GM19455 (cell line): ENCODE measurements at regions not wholly inside any gene's neighbourhood (a gene's known extent, or its start where the extent isn't known, plus 50 kb on each side); places are given as distances from the start of the nearest gene placed in this dataset.
"Not testable (repeated sequence)": the region's sequence is repeated elsewhere in the genome, so short reads cannot be mapped to it uniquely, and the experiment has no call there.

Experiments
- ATAC-seq: cut with Tn5 transposase; IDR thresholded peaks from one replicate; pipeline ENCODE4 v1.9.1; 2021; ENCODE audit not compliant: unreplicated experiment

DNA sequence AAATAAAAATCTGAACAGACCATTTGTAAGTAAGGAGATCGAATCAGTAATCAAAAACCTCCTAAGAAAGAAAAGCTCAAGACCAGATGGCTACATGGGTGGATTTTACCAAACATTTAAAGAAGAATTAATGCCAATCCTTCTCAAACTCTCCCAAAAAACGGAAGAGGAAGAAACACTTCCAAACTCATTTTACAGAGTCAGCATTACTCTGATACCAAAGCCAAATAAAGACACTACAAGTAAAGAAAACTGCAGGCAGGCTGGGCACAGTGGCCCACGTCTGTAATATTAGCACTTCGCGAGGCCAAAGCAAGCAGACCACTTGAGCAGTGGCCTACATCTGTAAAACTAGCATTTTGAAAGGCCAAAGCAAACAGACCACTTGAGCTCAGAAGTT lies 159.8 kb downstream of the DPY19L2 start:
- ATAC-seq = no peak

DNA sequence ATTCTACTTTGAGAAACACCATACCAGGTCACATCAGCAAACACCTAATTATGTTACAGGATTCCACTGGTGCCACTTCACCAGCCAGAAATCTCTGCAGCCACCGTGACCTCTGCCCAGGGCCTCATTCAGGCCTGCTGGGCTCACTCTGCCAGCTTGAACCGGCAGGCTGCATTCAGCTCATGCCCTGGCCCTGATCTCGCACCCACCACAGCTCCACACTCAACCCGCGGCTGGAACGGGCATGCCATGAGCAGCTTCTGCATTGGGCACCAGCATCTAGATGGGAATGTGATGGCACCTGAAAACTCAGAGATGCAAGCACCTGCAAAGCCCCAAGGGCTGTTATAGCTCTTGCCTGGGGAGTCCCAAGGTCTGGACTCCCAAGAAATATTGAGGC lies 168.7 kb downstream of the DPY19L2 start:
- no peak for ATAC-seq

DNA sequence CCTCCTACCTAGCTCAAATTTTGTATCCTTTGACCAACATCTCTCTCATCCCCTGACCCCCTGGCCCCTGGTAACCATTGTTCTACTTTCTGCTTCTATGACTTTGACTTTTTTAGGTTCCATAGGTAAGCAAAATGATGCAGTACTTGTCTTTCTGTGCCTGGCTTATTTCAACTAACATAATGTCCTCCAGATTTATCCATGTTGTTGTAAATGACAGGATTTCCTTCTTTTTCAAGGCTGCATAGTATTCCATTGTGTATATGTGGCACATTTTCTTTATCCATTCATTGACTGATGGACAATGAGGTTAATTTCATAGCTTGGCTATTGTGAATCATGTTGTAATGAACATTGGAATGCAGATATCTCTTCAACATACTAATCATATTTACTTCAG lies 170.1 kb downstream of the DPY19L2 start:
- ATAC-seq = no peak

DNA sequence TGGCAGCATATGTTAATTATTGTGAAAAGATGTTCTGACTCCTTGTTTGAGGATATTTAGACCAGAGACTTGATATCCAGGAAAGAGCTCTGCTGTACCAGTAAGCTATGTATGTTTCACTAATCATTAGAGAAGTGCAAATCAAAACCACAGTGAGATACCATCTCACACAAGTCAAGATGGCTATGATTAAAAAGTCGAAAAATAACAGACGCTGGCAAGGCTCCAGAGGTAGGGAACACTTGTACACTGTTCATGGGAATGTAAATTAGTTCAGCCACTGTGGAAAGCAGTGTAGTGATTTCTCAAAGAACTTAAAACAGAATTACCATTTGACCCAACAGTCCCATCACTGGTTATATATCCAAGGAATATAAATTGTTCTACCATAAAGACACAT lies 171.6 kb downstream of the DPY19L2 start:
- ATAC-seq = no peak

DNA sequence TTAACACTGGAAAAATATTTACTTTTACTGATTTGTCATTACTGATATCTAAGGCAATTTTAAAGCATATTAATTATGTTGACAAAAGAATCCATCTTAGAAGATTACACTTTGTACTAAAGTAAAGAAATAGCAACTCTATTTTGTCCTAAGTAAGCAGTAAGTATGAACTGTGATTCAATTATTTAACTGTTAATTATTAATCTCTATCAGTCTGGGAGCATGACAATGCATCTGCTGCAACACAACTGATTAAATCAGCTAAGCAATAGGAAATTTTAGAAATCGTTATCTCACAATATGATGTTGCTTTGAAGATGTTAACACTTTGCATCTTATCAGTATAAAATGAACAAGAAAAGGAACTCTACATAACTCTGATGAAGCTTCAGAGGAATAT lies 172.3 kb downstream of the DPY19L2 start:
- no peak for ATAC-seq

DNA sequence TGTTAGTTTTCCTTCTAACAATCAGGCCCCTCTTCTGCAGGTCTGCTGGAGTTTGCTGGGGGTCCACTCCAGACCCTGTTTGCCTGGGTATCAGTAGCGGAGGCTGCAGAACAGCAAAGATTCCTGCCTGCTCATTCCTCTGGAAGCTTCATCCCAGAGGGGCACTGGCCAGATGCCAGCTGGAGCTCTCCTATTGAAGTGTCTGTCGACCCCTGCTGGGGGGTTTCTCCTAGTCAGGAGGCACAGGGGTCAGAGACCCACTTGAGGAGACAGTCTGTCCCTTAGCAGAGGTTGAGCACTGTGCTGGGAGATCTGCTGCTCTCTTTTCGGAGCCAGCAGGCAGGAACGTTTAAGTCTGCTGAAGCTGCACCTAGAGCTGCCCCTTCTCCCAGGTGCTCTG lies 174.9 kb downstream of the DPY19L2 start:
- not testable (repeated sequence) for ATAC-seq

DNA sequence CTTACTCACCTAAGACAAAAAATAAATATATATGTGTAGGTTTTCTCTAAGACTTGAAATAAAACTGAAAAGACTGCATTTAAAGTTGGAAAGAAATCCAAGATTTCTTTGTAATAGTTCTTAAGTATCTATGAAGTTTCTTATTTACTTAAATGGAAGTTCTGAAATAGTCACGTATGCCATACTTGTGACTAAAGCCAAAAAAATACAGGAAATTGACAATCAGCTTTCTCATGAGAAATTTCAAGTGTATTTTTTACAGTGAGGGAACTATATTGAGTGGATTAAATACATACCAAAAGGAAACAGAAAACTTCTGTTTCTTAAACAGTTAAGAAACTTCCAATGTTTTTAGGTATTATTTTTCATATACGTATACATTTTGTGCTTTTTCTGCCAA lies 188.1 kb downstream of the DPY19L2 start:
- ATAC-seq = no peak

DNA sequence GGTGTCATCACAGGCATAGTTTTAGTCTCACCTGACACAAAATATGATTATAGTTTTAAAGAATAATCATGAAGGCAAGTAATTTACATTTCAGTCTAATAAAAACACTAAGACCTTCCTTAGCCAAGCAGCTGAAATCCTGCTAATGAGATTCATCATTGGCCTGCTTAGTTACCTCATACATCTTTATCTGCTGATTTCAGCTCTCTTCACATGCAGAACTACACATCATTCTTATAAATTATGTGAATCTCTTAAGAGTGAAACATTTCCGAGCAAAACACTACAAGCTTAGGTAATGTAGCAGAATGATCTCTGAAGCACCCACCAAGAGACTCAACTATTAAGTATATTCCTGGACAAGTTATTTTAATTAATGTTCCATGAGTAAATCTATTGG lies 198.1 kb downstream of the DPY19L2 start:
- no peak for ATAC-seq

DNA sequence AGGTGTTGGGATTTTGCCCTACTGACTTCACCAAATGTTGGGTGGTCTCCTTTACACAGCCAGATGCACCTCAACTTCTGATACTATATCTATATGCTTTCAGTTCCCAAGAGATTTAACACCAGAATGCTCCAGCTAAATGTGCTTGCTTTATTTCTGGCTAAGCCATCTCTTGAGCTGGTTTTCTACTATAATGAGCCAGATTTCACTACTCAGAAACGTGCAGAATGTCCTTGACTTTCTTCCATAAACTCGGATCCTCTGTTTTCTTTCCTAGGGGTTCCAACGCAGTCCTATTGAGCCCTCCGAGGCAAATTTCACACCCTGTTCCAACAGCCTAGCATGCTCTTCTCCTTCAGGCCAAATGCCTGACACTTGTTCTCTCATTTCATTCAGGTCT lies 200.3 kb downstream of the DPY19L2 start:
- ATAC-seq = no peak

DNA sequence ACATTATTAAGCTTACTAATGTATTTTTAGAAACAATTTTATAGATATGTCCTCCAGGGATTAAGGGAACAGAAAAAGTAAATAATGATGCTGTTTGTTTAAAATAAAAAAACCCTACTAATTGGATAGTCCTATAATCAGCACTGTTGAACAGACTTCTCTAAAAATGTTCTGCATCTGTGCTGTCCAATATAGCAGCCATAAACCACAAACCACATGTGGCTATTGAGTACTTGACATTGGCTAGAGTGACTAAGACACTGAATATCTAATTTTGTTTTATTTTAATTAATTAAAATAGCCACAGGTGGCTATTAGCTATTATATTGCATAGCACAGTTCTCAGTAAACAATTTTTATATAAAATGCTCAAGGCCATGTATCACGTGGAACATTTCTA lies 210.4 kb downstream of the DPY19L2 start:
- no peak for ATAC-seq

DNA sequence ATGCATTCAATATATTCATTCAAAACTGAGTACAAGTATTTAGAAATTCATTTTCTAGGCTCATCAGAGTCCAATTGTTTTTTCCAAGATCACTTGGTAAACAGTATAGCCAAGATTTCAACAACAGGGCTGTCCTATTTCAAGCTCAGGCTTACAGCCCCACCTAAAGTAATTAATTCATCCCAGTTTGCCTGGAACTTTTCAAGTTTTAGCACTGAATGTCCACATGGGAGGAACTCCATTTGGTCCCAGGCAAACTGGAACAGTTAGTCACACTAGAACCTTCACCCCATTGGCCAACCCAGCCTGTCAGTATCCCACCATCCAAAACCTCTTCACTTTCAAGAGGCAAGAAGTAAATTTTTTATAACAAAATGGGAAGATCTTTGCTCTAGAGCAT lies 210.9 kb downstream of the DPY19L2 start:
- ATAC-seq = no peak

DNA sequence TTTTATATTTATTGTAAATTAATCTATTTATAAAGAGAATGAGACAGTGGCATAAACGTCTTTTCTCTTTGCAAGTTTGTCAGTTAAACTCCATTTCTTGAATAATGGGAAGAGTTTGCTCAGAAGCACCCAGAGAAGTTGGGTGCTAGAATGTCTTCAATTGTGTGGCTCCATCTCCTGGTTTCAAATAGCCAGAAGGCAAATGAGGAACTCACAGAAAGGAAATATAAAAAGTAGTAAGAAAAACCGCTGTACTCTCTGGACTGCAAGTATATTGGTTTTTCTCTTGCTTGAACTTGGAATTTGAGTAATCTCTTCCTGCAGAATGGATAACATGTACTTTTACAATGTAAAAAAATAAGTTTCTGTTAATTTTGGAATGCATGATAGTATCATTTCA lies 217.5 kb downstream of the DPY19L2 start:
- no peak for ATAC-seq

DNA sequence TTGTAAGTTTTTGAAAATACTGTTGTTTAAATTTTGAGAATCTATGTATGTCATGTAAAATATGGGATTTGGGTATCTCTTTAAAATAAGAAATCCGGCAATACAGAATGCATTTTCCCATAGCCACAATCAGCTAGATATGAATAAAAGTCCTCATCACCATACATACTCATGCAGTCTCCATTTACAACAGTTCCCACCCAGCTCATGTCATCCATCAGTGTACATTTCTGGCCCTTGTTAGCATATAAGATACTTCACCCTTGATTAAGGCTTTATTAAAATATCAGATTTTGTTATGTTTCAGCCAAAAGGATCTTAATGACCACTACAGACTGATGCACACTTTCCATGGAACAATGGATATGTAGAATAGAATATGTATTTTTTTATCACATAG lies 218.0 kb downstream of the DPY19L2 start:
- ATAC-seq = no peak

DNA sequence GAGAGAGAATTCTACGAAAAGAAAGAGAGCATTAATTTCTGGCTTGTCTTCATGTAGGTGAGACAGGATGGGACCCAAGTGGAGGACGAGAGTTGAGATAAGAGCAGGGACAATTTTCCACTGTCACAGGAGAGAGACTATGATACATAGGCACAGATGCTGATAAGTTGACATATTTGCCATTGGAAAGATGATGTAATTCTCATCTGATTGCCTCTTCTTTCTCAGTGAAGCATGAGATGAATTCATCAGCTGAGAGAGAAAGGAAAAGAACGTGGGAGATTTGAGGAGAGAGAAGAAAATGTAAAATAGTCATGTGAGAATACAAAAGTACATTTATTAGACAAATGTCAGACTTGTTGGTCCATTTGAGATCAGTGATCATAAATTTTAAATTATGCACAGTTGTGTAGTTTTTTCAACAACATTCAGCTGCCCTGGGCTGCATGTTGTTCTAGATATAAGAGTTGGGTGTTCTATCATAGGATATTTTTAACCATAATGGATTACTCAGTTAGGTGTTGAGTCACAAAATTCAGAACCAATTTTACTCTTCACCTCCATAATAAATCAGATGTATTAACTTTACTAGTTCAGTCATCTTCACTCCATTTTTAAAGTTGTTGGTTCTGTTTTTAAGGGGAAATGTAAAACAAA lies 222.9 kb downstream of the DPY19L2 start:
- no peak for ATAC-seq

DNA sequence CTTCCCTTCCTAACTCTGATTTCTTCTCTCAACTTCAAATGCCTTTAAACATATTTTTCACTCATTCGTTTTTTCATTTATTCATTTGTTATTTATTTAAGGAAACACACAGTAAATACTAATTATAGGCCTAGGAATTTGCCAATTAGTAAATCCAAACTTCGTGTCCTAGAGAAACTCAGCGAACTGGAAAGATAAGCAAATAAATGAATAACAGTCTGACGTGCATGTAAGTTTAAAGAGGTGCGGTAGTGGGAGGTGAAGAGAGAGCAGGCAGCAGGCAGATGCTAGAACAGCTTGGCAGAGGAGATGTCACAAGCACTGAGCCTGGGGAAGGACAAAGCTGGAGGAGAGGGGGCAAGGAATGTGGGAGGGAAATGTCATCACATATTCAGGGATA lies 228.2 kb downstream of the DPY19L2 start:
- ATAC-seq = no peak

DNA sequence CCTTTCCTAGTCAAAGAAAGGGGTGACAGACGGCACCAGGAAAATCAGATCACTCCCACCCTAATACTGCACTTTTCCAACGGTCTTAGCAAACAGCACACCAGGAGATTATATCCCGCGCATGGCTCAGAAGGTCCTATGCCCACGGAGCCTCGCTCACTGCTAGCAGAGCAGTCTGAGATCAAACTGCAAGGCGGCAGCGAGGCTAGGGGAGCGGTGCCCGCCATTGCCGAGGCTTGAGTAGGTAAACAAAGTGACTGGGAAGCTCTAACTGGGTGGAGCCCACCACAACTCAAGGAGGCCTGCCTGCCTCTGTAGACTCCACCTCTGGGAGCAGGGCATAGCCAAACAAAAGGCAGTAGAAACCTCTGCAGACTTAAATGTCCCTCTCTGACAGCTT lies 233.9 kb downstream of the DPY19L2 start:
- not testable (repeated sequence) for ATAC-seq

DNA sequence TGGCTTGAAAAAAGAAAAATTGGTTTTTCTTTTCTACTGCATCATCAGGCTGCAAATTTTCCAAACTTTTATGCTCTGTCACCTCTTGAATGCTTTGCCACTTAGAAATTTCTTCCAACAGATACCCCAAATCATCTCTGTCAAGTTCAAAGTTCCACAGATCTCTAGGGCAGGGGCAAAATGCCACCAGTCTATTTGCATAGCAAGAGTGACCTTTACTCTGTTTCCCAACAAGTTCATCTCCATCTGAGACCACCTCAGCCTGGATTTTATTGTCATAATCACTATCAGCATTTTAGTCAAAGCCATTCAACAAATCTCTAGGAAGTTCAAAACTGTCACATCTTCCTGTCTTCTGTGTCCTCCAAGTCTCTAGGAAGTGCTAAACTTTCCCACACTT lies 240.3 kb downstream of the DPY19L2 start:
- not testable (repeated sequence) for ATAC-seq

DNA sequence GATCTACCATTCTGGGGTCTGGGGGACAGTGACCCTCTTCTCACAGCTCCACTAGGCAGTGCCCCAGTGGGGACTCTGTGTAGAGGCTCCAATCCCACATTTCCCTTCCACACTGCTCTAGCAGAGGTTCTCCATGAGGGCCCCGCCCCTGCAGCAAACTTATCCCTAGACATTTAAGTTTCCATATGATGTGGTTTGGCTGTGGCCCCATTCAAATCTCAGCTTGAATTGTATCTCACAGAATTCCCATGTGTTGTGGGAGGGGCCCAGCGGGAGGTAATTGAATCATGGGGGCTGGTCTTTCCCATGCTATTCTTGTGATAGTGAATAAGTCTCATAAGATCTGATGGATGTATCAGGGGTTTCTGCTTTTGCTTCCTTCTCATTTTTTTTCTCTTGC lies 241.3 kb downstream of the DPY19L2 start:
- not testable (repeated sequence) for ATAC-seq

DNA sequence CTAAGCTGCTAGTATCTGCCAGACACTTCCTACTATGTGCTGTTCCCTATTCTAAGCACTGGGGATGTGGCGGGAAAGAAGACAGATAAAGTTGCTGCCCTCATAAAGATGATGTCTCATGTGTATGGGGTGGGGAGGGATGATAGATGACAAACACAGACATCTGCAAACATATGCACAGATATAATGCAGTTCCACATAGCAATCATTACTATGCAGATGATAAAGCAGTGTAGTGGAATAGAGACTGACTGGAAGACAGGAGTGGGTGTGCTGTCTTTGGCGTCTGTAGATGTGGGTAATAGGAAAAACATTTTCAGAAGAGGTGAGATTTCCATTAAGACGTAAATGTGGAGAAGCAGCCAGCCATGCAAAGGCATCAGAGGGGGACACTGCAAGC lies 243.6 kb downstream of the DPY19L2 start:
- ATAC-seq = no peak

DNA sequence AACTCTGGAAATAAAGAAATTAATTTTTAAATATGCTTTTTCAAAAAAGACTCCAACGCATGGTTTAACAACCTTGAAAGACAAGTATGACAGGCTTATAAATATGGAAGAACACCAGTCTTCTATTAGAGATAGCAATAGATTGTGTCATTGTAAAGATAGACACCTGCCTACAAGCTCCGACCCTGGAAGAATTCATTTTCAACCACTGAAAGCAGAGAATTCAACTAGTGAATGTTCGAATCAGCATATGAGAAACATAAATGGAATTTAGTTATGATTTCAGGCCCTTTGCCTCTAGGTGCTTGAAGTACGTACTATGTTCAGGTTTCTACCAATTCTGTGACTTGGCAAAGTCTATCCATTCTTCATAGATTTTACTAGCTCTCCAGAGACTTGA lies 244.5 kb downstream of the DPY19L2 start:
- no peak for ATAC-seq

DNA sequence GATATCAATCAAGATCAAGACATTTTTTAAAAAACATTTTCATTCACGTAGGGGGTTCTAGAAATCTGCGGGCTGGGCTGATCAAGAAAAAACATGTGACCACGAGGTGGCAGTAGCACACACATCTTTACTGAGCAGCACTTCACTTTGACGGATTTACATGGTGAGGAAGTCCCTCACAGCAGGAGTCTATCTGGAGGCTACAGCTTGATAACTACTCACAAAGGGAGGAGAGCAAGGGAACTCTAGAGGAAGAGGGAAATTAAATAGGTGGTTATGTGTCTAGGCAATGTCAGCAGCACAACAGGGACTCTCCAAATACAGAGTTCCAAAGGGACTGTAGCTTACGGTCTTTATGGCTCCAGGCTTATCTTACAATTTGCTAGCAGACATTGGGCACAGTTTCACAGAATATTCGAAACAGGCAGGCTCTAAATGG lies 248.1 kb downstream of the DPY19L2 start:
- ATAC-seq = peak; percentile 96

DNA sequence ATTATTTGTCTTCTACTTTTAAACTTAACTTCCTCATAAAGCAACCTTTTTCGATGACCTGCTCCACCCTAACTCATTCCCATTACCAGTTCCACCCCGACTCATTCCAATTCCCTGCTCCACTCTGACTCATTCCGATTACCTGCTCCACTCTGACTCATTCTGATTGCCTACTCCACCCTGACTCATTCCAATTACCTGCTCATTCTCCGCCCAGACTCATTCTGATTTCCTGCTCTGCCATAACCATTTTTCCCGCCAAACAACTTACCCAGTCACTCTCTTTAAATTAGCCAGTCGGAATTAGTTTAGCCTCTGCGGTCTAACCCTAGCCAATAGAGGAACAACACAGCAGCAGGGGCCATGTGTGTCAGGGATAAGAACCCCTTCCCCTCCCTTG lies 249.1 kb downstream of the DPY19L2 start:
- no peak for ATAC-seq

DNA sequence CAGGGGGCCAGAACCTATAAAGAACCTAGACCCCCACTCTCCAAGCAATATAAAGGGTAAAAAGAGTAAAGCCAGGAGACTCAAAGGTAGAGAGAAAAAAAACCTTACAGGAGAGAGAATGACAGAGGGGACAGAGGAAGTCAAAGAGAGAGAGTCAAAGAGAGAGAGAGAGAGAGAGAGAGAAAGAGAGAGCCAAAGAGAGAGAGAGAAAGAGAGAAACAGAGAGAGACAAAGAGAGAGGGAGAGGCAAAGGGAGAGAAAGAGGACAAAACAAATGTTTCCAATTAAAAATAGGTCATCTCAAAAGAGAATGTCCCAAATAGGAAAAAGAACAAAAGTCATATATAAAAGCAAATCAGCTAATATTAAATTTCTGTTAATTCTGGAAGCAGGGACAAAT lies 251.5 kb downstream of the DPY19L2 start:
- no peak for ATAC-seq

DNA sequence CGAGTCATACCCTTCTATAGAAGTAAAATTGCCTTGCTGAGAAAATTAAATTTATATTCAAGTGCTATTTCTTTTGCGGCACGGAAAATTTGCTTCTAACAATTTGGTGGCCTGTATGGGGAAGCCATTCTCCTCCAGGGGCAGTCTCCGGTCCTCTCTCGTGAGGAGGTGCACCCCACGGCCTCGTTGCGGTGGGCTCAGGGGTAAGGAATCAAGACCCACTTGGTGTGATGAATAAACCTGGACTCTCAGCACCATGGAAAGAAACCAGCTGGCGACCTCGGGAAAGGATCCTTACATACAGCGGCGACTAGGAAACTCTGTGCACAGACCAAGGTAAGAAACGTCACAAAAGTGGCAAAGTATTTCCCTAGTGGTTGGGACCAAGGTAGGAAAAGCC lies 252.9 kb downstream of the DPY19L2 start:
- no peak for ATAC-seq
